Keratinocyte (primary cell): ENCODE measurements at regions not wholly inside any gene's neighbourhood (a gene's known extent, or its start where the extent isn't known, plus 50 kb on each side); places are given as distances from the start of the nearest gene placed in this dataset.

ENCODE experiments used
- DNase-seq: peaks from one replicate; pipeline ENCODE4 v3.0.0-alpha.2; 2011; ENCODE audit warnings: low read depth, missing footprints, low spot score
- FAIRE-seq: peaks from 2 replicates; lab custom pipeline; 2011; peaks lifted over from hg19 to GRCh38; lab: Jason Lieb, UNC
- H2AFZ ChIP-seq: 2 replicates; pipeline ENCODE4 v1.6.0; 2012; ENCODE audit warnings: low read length, control low read depth, inconsistent platforms; ENCODE audit not compliant: control insufficient read depth
- H3K27ac ChIP-seq: 2 replicates; pipeline ENCODE4 v1.5.1; 2011; ENCODE audit warnings: low read length; ENCODE audit not compliant: control insufficient read depth, insufficient read depth
- H3K27me3 ChIP-seq: 3 replicates; pipeline ENCODE4 v1.6.0; 2011; ENCODE audit warnings: low read length; ENCODE audit not compliant: control insufficient read depth, insufficient read depth; ENCODE audit errors: extremely low read depth
- H3K36me3 ChIP-seq, 2 experiments: 2 replicates in 1 of 2; 3 replicates in 1 of 2; pipeline ENCODE4 v1.5.1; 2011; ENCODE audit warnings: low read length in 2 of 2, mild to moderate bottlenecking in 1 of 2; ENCODE audit not compliant: control insufficient read depth in 2 of 2, insufficient read depth in 2 of 2; ENCODE audit errors: extremely low read depth in 1 of 2
- H3K4me1 ChIP-seq: 3 replicates; pipeline ENCODE4 v1.5.1; 2011; ENCODE audit warnings: low read length; ENCODE audit not compliant: control insufficient read depth, insufficient read depth; ENCODE audit errors: extremely low read depth
- H3K4me2 ChIP-seq: 3 replicates; pipeline ENCODE4 v1.6.0; 2011; ENCODE audit warnings: low read depth, low read length; ENCODE audit not compliant: control insufficient read depth, insufficient read depth; ENCODE audit errors: extremely low read depth
- H3K4me3 ChIP-seq, 3 experiments: fragments of 200-600 bp in 1 of 3; sonication (generic) in 1 of 3; 2 replicates in 2 of 3; 3 replicates in 1 of 3; pipeline ENCODE4 v1.5.1; 2011 to 2016; ENCODE audit warnings: low read length in 3 of 3, mild to moderate bottlenecking in 3 of 3, control low read depth in 2 of 3, inconsistent platforms in 1 of 3, low read depth in 1 of 3, mixed read lengths in 1 of 3, mixed run types in 1 of 3, moderate library complexity in 1 of 3; ENCODE audit not compliant: control insufficient read depth in 2 of 3, insufficient read depth in 2 of 3; ENCODE audit errors: extremely low read depth in 1 of 3
- H3K79me2 ChIP-seq: 2 replicates; pipeline ENCODE4 v1.6.0; 2012; ENCODE audit warnings: low read length; ENCODE audit not compliant: control insufficient read depth, insufficient read depth
- H3K9ac ChIP-seq: 3 replicates; pipeline ENCODE4 v1.6.0; 2011; ENCODE audit warnings: low read length; ENCODE audit not compliant: control insufficient read depth, insufficient read depth; ENCODE audit errors: extremely low read depth
- H3K9me1 ChIP-seq: 3 replicates; pipeline ENCODE4 v1.6.0; 2011; ENCODE audit warnings: low read length; ENCODE audit not compliant: control insufficient read depth, insufficient read depth; ENCODE audit errors: extremely low read depth
- H3K9me3 ChIP-seq: 2 replicates; pipeline ENCODE4 v1.5.1; 2012; ENCODE audit warnings: low read depth, low read length; ENCODE audit not compliant: control insufficient read depth
- H4K20me1 ChIP-seq: 3 replicates; pipeline ENCODE4 v1.6.0; 2011; ENCODE audit warnings: low read length; ENCODE audit not compliant: control insufficient read depth, insufficient read depth; ENCODE audit errors: extremely low read depth
- CTCF ChIP-seq, 3 experiments: IDR thresholded peaks in 1 of 3; conservative IDR thresholded peaks in 1 of 3; optimal IDR thresholded peaks in 1 of 3; 2 replicates in 2 of 3; 3 replicates in 1 of 3; pipeline versions ENCODE3 to v1.5.1; 2011; ENCODE audit warnings: low read length in 3 of 3, mild to moderate bottlenecking in 3 of 3, moderate library complexity in 2 of 3, control low read depth in 1 of 3, inconsistent platforms in 1 of 3; ENCODE audit not compliant: insufficient read depth in 2 of 3; ENCODE audit errors: extremely low read depth in 1 of 3
- EZH2 ChIP-seq: IDR thresholded peaks from one replicate; pipeline ENCODE4 v1.6.1; 2012; ENCODE audit warnings: inconsistent platforms, mild to moderate bottlenecking, low read length, moderate library complexity
- dilution Hi-C: fragments of 300-500 bp; cut with MboI; formaldehyde crosslinking; loops from one replicate; pipeline ENCODE4 v1.7.0; 2020; ENCODE audit warnings: low sequenced_read_pairs; ENCODE audit not compliant: extremely low pct_ligation_motif_present

- Histone ChIP-seq H2AFZ (no peak overlapping the region), H3K27me3 (no peaks in the 10 kb centered on the region), H3K4me2 (no peak overlapping the region), H3K9me3 (no peaks in the 10 kb centered on the region), H4K20me1 (no peaks in the 10 kb centered on the region), H3K27ac (no peak overlapping the region), H3K4me1 (no peaks in the 10 kb centered on the region), H3K9me1 (no peaks in the 10 kb centered on the region), H3K9ac (no peak overlapping the region), H3K36me3 (no peaks in the 10 kb centered on the region), H3K79me2 (no peaks in the 10 kb centered on the region), H3K4me3 (no peak overlapping the region)
- dilution Hi-C loops, result no loop called here
- DNase-seq (no peak), FAIRE-seq (no peak)
- no peak for TF ChIP-seq CTCF (optimal IDR thresholded peaks at IDR 0.05 in 1 of 3, IDR thresholded peaks at IDR 0.05 in 1 of 3, conservative IDR thresholded peaks at IDR 0.05 in 1 of 3; ENCODE audit: extremely low read depth in 1 of 3, insufficient read depth in 2 of 3, low read length in 3 of 3)
- no peak for TF ChIP-seq EZH2
Measured at GRCh38 chr4:119865389-119865788, 201.3 kb downstream of the MAD2L1 start.

DNA sequence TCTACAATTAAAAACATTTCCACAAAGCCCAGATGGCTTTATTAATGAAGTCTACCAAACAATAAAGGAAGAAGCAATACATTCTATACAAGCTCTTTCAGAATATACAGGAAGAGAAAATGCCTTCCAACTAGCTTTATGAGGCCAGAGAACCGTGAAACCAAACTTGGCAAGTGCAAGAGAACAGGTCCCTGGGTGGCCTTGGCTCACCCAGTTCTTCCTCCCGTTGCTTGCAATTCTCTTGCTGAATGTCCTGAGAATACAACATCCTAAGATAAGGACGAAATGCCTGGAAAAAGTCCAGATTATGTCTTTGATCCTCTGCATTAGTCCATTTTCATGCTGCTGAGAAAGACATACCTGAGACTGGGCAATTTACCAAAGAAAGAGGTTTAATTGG is 204.9 kb downstream of the MAD2L1 start:
- Histone ChIP-seq H4K20me1 (no peaks in the 10 kb centered on the region), H3K79me2 (no peaks in the 10 kb centered on the region), H3K36me3 (no peaks in the 10 kb centered on the region), H3K27me3 (no peaks in the 10 kb centered on the region), H3K9ac (no peak overlapping the region), H2AFZ (no peak overlapping the region), H3K9me3 (no peaks in the 10 kb centered on the region), H3K4me2 (no peak overlapping the region), H3K4me1 (no peaks in the 10 kb centered on the region), H3K9me1 (no peaks in the 10 kb centered on the region), H3K27ac (no peak overlapping the region), H3K4me3 (no peak overlapping the region)
- dilution Hi-C loops, result no loop called here
- no peak for TF ChIP-seq EZH2
- no peak for TF ChIP-seq CTCF (optimal IDR thresholded peaks at IDR 0.05 in 1 of 3, IDR thresholded peaks at IDR 0.05 in 1 of 3, conservative IDR thresholded peaks at IDR 0.05 in 1 of 3; ENCODE audit: extremely low read depth in 1 of 3, insufficient read depth in 2 of 3, low read length in 3 of 3)
- no peak for DNase-seq
- FAIRE-seq, result no peak
